Thymus (tissue), 11 donors: ENCODE measurements at regions not wholly inside any gene's neighbourhood (a gene's known extent, or its start where the extent isn't known, plus 50 kb on each side); places are given as distances from the start of the nearest gene placed in this dataset.

ENCODE experiments used
- DNase-seq, 9 donors: peaks; one replicate each; pipeline ENCODE4 v3.0.0-alpha.2; 2013; ENCODE audit warnings: low spot score in 9 of 9, low read depth in 6 of 9, missing footprints in 1 of 9
- H3K27ac ChIP-seq, 2 donors: one replicate each; pipeline ENCODE4 v1.5.1; 2013; ENCODE audit warnings: control low read depth in 1 of 2, low read depth in 1 of 2, low read length in 1 of 2, mild to moderate bottlenecking in 1 of 2, moderate library complexity in 1 of 2
- H3K27me3 ChIP-seq, 2 donors: one replicate each; pipeline ENCODE4 v1.5.1; 2013; ENCODE audit warnings: low read length in 1 of 2; ENCODE audit not compliant: control insufficient read depth in 2 of 2, insufficient read depth in 1 of 2
- H3K36me3 ChIP-seq, 2 donors: one replicate each; pipeline ENCODE4 v1.5.1; 2013; ENCODE audit warnings: low read length in 1 of 2, mild to moderate bottlenecking in 1 of 2, moderate library complexity in 1 of 2; ENCODE audit not compliant: control insufficient read depth in 2 of 2, insufficient read depth in 2 of 2
- H3K4me1 ChIP-seq, 2 donors: one replicate each; pipeline ENCODE4 v1.5.1; 2013; ENCODE audit warnings: low read length in 2 of 2; ENCODE audit not compliant: control insufficient read depth in 2 of 2, insufficient read depth in 2 of 2
- H3K4me3 ChIP-seq, 2 donors: one replicate each; pipeline ENCODE4 v1.5.1; 2013; ENCODE audit warnings: low read length in 2 of 2, control low read depth in 1 of 2, mild to moderate bottlenecking in 1 of 2
- H3K9me3 ChIP-seq, 2 donors: one replicate each; pipeline ENCODE4 v1.5.1; 2013; ENCODE audit warnings: low read length in 1 of 2, mild to moderate bottlenecking in 1 of 2; ENCODE audit not compliant: control insufficient read depth in 2 of 2, insufficient read depth in 1 of 2
- WGBS: extraction: QIAGEN DNeasy Blood & Tissue Kit; methylation state at CpG from one replicate; pipeline ENCODE4 v1.1.7; 2013; 5-methylcytosine and 5-hydroxymethylcytosine counted together
- donor health status: healthy.

- H3K27ac ChIP-seq = no peak overlapping the region
- DNase-seq = no peak
- no peaks in the 10 kb centered on the region for H3K9me3 ChIP-seq
- no peaks in the 10 kb centered on the region for H3K36me3 ChIP-seq
- WGBS = 95% methylated on average over 2 of the region's 2 CpGs
- H3K27me3 ChIP-seq = no peaks in the 10 kb centered on the region
- peaks cover 0 to 2% of the 10 kb centered on the region in 2 donors for H3K4me1 ChIP-seq
- H3K4me3 ChIP-seq = no peak overlapping the region
Measured at GRCh38 chr21:26391166-26391565, 181.9 kb downstream of the CYYR1 start.

- WGBS = 27% methylated on average over 6 of the region's 6 CpGs
- no peak overlapping the region for H3K4me3 ChIP-seq
- H3K27me3 ChIP-seq = no peaks in the 10 kb centered on the region
- peak in 3 of 9 donors; percentile 8 to 51 (median 18) for DNase-seq
- no peaks in the 10 kb centered on the region for H3K9me3 ChIP-seq
- H3K36me3 ChIP-seq = no peaks in the 10 kb centered on the region
- H3K4me1 ChIP-seq = peaks cover 0 to 2% of the 10 kb centered on the region in 2 donors
- H3K27ac ChIP-seq = peak overlapping the region; percentile 15 to 30
Measured at GRCh38 chr21:26389971-26390641, 183.0 kb downstream of the CYYR1 start.

- H3K4me3 ChIP-seq = no peak overlapping the region
- H3K4me1 ChIP-seq = peaks cover 0 to 2% of the 10 kb centered on the region in 2 donors
- no peaks in the 10 kb centered on the region for H3K9me3 ChIP-seq
- no peaks in the 10 kb centered on the region for H3K27me3 ChIP-seq
- DNase-seq = no peak
- H3K36me3 ChIP-seq = no peaks in the 10 kb centered on the region
- no peak overlapping the region for H3K27ac ChIP-seq
- 94% methylated on average over 1 of the region's 1 CpG for whole genome bisulfite sequencing
Measured at GRCh38 chr21:26388731-26389231, 184.3 kb downstream of the CYYR1 start.

GRCh38 chr21:26385721-26386120 lies 187.4 kb downstream of the CYYR1 start:
- Histone ChIP-seq H3K4me1 (peaks cover 0 to 2% of the 10 kb centered on the region in 2 donors), H3K27me3 (no peaks in the 10 kb centered on the region), H3K27ac (no peak overlapping the region), H3K36me3 (no peaks in the 10 kb centered on the region), H3K4me3 (no peak overlapping the region), H3K9me3 (no peaks in the 10 kb centered on the region)
- no peak for DNase-seq
- WGBS = 98% methylated on average over 3 of the region's 3 CpGs

- H3K27ac ChIP-seq = no peak overlapping the region
- H3K9me3 ChIP-seq = no peaks in the 10 kb centered on the region
- H3K4me3 ChIP-seq = no peak overlapping the region
- no peaks in the 10 kb centered on the region for H3K36me3 ChIP-seq
- H3K4me1 ChIP-seq = no peaks in the 10 kb centered on the region
- DNase-seq = no peak
- H3K27me3 ChIP-seq = no peaks in the 10 kb centered on the region
Measured at GRCh38 chr21:26379561-26379960, 193.5 kb downstream of the CYYR1 start.

- H3K27ac ChIP-seq = no peak overlapping the region
- no peak for DNase-seq
- H3K27me3 ChIP-seq = no peaks in the 10 kb centered on the region
- H3K36me3 ChIP-seq = no peaks in the 10 kb centered on the region
- H3K9me3 ChIP-seq = no peaks in the 10 kb centered on the region
- no peaks in the 10 kb centered on the region for H3K4me1 ChIP-seq
- WGBS = 95% methylated on average over 2 of the region's 2 CpGs
- no peak overlapping the region for H3K4me3 ChIP-seq
Measured at GRCh38 chr21:26377111-26377694, 195.9 kb downstream of the CYYR1 start.

- H3K4me3 ChIP-seq = no peak overlapping the region
- no peak for DNase-seq
- no peaks in the 10 kb centered on the region for H3K4me1 ChIP-seq
- no peak overlapping the region for H3K27ac ChIP-seq
- H3K9me3 ChIP-seq = no peaks in the 10 kb centered on the region
- 96% methylated on average over 2 of the region's 2 CpGs for WGBS
- H3K36me3 ChIP-seq = no peaks in the 10 kb centered on the region
- no peaks in the 10 kb centered on the region for H3K27me3 ChIP-seq
Measured at GRCh38 chr21:26374817-26375216, 198.3 kb downstream of the CYYR1 start.

- Histone ChIP-seq H3K4me3 (no peak overlapping the region), H3K27me3 (no peaks in the 10 kb centered on the region), H3K4me1 (no peaks in the 10 kb centered on the region), H3K27ac (no peak overlapping the region), H3K36me3 (no peaks in the 10 kb centered on the region), H3K9me3 (no peaks in the 10 kb centered on the region)
- no peak for DNase-seq
- WGBS = 92% methylated on average over 3 of the region's 3 CpGs
Measured at GRCh38 chr21:26368591-26369320, 198.2 kb upstream of the APP start.

- no peak for DNase-seq
- 96% methylated on average over 2 of the region's 2 CpGs for WGBS
Measured at GRCh38 chr21:26366781-26367180, 196.2 kb upstream of the APP start.

More at GRCh38 chr21:26366781-26367180, 196.2 kb upstream of the APP start:
- Histone ChIP-seq H3K9me3 (no peaks in the 10 kb centered on the region), H3K4me1 (no peaks in the 10 kb centered on the region), H3K4me3 (no peak overlapping the region), H3K27me3 (no peaks in the 10 kb centered on the region), H3K36me3 (no peaks in the 10 kb centered on the region), H3K27ac (no peak overlapping the region)
